Activated CD4-positive, CD25-positive, alpha-beta regulatory T cell treated with anti-CD3 and anti-CD28 coated beads, Interleukin-2, amount 50 U/mL, for 16 hours (primary cell): ENCODE measurements at regions not wholly inside any gene's neighbourhood (a gene's known extent, or its start where the extent isn't known, plus 50 kb on each side); places are given as distances from the start of the nearest gene placed in this dataset.

ENCODE experiments used
- DNase-seq: peaks from one replicate; pipeline ENCODE4 v3.0.0-alpha.2; 2020; ENCODE audit warnings: low read depth, low spot score

- no peak for DNase-seq
Observed at GRCh38 chr5:135218790-135219568, 180.1 kb downstream of the MACROH2A1 start.

- DNase-seq = no peak
Observed at GRCh38 chr5:135218486-135218755, 180.6 kb downstream of the MACROH2A1 start.

- no peak for DNase-seq
Observed at GRCh38 chr5:135217669-135218485, 181.2 kb downstream of the MACROH2A1 start.

GRCh38 chr5:135216471-135217343, 182.3 kb downstream of the MACROH2A1 start:
- no peak for DNase-seq

- no peak for DNase-seq
Observed at GRCh38 chr5:135215617-135216470, 181.8 kb upstream of the PITX1 start.

GRCh38 chr5:135214897-135215616, 181.0 kb upstream of the PITX1 start:
- no peak for DNase-seq

GRCh38 chr5:135213466-135214239, 179.6 kb upstream of the PITX1 start:
- no peak for DNase-seq

- no peak for DNase-seq
Observed at GRCh38 chr5:135213027-135213386, 179.0 kb upstream of the PITX1 start.

- DNase-seq = no peak
Observed at GRCh38 chr5:135212361-135213026, 178.5 kb upstream of the PITX1 start.

- DNase-seq = no peak
Observed at GRCh38 chr5:135211791-135212190, 177.8 kb upstream of the PITX1 start.

- DNase-seq = no peak
Observed at GRCh38 chr5:135211083-135211790, 177.2 kb upstream of the PITX1 start.

GRCh38 chr5:135210286-135211055, 176.4 kb upstream of the PITX1 start:
- DNase-seq = no peak

GRCh38 chr5:135208903-135209721, 175.1 kb upstream of the PITX1 start:
- DNase-seq = no peak

GRCh38 chr5:135208555-135208902, 174.5 kb upstream of the PITX1 start:
- no peak for DNase-seq

- no peak for DNase-seq
Observed at GRCh38 chr5:135207866-135208265, 173.8 kb upstream of the PITX1 start.

- no peak for DNase-seq
Observed at GRCh38 chr5:135206862-135207261, 172.8 kb upstream of the PITX1 start.
